ENCODE measurements at regions not wholly inside any gene's neighbourhood (a gene's known extent, or its start where the extent isn't known, plus 50 kb on each side); places are given as distances from the start of the nearest gene placed in this dataset.

DNA sequence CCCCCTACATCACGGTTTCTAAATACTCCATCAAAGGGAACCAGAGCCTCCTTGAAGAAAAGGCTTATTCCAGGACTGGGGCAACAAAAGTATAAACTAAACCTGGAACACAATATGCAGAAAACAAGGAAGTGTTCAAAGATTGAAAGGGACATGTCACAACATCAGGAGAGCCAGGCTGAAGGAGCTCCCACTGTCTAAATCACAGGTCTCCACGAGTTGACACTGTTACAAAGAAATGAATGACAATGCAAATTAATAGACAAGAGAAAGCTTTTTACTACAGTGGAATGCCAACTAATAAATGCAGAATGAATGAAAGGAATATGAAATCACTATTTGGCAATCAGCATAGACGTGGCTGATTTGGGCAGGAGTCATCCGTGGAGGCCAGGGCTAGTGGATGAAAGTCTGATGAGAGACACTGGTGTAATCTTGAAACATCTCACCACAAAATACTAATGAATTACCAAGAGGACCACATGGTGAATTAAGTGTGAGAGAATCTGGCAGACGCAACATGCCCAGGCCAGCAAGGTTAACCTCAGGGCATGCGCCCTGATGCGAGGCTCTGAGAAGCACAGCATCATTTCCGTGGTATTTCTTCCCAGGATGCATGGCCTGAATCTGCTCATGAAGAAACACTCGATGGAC, 123.8 kb upstream of the TJP1 start:
- DNase-seq, result no peak

DNA sequence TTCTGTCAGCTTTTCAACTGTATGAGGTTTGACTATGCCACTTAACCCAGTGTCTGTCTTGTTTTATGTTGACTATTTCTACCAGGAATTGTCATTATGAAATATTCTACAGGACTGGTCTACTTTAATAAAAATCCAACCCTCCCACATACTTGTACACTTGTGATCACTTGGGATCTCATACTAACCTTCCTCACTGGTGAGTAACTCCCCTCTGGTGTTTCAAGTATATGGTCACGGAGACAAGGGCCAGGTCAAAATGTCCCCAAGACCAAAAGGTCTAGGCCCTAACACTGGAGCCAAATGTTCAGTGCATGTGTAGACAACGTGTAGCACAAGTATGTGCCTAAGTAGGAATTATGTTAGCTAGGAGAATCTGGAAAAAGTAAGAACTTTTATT, 122.7 kb upstream of the TJP1 start:
- no peak for DNase-seq

DNA sequence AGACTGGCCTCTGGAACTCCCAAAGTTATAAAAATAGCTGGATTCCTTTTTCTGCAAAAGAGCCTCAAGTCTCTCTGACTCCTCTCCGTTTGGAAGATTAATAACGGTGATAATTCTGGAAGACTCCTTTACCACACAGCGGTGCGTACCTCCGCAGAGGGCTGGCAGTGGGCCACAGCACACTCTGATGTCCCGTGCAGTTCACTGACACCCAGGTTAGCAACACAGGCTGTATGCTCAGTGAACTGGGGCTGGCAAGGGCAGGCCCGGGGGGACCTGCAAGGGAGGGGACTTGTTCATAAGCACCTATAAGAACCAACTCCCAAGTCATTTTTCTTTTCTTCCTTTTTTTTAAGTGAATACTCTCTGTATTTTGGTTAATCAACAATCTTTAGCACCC, 120.3 kb upstream of the TJP1 start:
- no peak for DNase-seq

DNA sequence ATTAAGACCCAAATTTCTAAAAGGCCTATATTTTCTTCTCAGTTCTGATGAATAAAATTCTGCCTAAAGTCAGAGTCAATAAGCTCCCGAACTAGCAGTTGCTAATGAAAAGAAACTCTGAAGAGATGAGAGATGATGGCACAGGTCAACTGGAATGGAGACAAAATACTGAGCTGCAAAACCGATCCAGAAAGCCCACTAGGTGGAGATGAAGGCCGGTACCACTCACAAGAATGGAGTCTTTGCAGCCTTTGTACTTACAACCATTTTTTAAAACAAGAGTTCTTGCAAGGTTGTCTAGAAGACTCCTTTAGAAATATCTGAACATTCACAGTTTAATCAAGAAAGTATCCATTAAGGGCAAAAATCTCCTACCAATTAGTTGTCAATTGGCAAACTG, 119.9 kb upstream of the TJP1 start:
- no peak for DNase-seq

DNA sequence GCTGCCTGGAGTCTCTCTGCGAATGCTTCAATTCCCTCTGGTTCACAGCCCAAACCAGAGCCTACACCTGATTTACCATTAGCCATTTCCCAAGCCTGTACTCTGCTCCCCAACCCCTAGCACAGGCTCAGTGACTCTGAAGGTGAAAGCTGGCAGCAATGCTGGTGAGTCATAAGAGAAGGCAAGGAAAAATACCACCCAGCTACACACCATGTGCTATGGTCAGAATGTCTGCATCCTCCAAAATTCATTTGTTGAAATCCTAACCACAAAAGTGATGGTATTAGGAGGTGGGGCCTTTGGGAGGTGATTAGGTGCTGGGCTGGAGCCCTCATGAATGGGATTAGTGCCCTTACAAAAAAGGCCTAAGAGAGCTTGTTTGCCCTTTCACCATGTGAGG, 117.1 kb upstream of the TJP1 start:
- DNase-seq, result no peak

DNA sequence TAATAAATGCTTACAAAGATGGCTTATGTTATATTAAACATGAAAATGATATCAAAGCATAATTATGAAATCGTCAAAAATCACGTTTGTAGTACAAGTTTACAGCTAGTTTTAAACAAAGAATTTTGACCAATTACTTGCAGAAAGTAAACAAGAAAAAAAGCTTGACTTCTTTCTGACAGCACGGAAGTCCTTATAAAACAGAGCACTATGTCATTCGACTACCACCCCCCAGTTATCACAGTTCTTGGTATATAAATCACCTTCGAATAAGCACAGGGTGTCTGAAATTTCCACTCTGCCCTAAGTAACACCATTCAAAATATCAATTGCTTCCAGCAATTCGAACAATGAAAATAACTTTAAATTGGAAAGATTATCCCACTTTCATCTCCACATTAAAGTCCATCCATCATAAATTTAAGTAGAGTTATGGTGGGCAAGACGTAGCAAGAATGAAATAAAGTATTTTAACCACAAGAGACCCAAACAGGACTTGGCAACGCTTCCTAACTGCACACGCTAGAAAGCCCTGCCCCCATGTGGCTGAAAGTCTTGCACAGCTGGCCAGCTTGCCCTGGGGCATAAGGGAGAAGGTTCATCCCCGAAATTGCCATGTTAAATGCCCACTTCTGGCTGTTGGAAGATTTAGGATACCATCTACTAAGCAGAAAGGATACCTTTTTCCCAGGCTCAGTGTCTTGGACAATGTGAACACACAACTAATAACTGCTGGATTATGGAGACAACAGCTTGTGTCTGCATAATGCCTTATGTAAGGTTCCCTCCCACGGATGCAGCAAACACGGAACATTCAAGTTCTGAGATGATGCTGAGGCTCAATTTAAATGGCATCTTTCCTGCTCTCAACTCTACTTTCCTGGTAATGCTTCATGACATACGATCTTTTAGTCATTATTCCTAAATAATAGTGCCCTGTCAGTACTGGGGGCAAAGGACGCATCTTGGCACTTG, 116.4 kb upstream of the TJP1 start:
- no peak for DNase-seq

DNA sequence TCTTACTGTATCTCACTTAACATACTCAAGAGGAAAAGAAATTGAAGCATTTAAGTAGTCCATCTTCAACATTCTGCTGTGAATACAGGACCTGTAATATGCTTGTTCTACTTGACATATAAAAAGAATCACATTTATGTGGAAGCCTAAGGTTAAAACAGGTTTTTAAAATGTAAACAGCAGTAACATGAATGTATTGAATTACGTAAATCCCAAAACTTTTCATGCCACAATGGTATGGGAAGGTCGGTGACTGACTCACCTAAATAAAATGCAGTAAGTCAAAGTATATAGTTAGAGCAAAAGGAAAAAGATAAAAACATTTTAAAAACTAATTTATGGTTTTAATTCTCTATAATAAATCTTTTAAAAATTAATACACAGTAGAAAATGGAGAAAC, 115.7 kb upstream of the TJP1 start:
- no peak for DNase-seq

DNA sequence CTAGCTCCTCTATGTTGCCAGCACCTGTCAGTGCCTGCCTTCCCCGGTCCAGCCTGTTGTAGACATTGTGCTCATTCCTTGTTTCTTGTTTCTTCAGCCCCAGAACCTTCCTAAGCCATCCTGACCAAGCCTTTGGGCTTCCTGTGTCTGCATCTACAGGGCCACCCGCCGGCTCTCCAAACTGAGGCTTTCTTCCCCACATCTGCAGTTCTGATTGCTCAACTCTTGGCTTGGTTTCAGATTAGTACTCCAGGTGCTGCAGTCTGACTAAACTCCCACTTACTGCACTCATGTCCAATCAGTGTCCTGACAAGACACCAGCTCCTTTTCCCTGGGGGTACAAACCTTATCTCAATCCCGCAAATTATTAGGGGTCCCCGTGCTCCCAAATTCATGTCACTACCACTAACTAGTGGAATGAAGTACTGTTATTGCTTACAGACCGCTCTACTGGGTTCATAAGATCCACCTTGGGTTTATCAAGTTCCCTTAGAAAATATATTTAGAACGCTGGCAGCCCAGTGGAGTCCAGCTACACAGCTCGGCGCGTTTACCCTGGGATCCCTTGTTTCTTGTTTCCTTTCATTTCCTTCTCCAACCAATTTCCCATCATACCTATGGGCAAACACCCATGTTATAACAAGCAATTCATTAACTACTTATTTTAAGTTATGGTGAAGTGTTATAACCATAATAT, 114.2 kb upstream of the TJP1 start:
- DNase-seq, result no peak

DNA sequence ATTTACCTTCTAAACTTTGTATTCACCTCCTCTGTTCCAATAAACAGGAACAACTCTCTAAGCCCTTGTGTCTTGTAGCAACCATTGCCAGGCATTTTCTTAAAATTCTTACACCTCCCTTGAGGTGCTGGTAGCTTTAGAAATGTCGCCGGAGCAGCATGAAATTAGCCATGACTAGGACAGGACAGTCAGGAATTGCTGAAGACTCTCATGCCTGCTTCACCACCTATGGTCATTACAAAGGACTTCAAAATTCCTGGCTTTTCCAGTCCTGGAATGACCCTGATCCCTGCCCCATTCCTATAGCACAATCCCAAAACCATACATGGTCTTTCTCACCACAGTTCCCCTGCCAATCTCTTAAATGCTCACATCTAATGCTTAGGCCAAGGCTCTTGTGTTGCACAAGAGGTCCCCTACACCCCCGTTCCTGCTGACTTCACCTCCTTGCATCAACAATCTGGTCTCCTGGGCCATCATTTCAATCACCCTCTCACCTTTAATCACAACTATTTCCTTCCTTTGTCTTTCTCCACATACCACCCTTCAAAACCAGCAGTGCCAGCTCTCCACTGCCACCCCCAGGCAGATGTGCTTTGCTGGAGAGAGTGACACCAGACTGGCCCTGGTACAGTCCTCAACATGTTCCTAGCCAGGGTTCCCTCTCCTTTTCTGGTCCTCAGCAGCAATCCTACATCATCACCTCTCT, 113.2 kb upstream of the TJP1 start:
- DNase-seq, result no peak

DNA sequence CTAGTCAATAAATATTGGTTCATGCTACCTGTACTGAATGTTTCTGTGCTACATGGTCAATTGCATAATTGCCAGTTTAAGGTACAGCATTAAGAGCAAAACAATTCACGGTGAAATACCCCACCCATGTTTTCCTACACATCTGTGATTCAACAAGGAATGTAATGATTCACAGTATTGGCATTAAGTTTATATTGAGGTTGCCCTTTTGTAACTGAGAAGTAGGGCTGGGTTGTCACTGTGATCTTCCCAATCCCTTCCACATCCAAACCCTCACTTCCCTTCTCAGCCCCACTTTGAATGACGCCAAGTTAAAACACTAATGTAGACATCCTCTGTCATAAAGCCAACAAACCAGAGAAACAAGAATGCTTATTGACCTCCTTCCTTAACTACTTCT, 112.0 kb upstream of the TJP1 start:
- no peak for DNase-seq

DNA sequence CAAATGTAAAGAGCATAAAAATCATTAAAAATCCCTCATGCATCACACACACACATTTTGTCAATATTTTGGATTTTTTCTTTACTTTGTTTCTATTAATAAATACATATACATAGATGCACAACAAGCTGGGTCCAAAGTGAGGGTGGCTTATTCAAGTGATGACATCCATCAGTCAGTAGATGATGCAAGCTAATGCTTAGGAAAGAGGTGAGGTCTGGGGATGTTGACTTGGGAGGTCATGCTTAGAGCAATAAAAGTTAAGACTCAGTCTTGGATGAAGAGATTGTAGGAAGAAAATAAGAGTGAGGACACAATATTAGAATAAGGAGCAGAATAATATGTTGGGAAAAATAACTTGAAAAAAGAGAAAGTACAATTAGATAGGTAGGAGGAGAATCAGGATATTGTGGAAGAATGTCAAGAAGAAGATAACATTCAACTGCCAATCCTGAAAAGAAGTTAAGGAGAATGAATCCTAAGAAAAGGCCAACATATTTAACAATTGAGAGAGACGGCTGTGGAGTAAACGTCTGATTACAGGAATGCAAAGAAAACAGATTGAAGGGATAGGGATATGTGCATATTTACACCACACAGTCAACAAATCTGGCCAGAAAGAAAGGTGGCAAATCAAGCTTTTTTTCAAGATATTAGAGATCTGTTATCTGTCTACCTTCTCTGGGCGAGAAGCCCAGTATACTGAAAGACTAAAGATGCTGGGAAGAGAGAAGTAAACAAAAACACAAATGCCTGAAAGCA, 111.0 kb upstream of the TJP1 start:
- DNase-seq, result no peak

DNA sequence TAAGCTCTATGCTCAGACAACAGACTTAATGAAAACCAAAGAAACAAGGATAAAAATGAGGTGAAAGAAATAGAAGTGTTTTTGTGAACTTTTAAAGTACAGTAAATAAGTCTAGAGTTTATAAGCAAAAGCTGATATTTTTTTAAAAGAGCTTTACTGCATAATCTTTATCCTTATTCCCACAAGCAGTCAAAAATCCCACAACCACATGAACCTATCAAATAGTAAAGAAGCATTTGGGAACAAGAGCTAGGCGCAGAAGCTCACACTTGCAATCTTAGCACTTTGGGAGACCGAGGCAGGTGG, 103.8 kb upstream of the TJP1 start:
- no peak for DNase-seq

DNA sequence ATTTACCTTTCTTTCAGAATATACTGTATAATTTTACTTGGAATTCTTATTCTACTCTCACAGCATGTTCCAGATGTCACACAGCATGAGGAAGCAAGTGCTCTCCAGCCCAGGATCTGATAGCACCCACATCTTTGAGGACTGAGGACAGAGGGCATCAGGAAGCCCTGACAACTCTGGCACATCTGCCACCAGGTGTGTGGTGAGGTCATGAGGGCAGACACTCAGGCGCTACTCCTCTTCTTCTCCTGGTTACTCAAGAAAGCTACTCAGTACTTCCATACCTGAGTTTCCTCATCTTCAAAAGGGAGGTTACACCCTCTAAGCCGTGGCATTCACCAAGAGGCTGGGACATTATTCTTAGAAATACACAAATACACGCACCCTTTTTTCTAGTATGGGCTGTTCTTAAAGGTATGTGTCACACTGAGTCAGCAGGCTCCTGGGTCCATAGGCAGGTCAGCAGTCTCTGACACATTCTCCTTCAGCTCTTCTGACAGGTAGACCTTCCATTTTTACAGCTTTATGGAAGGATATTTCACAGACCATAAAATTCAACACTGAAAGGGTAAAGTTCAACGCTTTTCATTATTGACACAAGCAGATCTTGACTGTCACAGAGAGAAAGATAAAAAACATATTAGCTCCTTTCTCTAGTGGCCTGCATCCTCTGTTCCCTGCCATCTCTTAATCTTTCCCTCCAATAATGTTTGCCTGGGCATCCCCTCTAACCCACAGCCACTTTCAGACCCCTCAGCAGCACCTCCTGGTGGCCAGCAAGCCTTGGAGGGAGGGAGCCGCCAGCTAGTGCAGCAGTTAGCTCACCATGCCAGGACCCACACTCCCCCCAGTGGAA, 103.2 kb upstream of the TJP1 start:
- DNase-seq, result no peak

DNA sequence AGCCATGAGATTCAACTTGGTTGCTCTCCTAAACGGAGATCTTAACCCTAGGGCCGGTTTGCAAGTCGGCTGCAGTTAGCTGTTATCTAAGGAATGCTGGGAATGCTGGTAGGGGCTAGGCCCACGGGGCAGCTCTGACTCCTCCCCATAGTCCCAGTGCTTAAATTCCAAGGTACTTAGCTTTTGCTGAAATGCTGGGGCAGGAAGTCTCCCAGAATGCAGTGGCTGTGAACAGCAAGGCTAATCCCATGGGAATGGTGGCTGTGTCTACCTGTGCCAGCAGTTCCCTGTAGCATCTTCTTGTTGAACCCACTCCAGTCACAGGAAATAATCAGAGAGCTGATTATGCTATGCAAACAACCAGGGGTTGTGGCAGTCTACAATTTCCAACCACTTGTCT, 102.5 kb upstream of the TJP1 start:
- peak; percentile 1 for DNase-seq

DNA sequence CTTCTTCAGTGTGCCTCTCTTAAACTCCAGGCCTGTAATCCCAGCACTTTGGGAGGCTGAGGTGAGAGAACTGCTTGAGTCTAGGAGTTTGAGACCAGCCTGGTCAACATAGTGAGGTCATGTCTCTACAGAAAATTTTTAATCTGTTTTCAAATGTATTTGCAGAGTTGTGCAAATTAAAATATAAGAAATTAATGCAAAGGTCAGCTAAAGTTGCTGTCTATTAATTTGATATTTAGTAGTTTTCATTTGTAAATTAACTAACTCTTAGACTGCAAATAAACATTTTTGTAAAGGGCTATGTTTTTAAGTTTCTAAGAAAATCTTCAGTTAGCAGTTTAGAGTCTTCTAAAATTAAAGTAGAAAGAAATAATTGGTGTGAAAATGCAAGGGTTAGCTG, 99.9 kb upstream of the TJP1 start:
- DNase-seq, result no peak

DNA sequence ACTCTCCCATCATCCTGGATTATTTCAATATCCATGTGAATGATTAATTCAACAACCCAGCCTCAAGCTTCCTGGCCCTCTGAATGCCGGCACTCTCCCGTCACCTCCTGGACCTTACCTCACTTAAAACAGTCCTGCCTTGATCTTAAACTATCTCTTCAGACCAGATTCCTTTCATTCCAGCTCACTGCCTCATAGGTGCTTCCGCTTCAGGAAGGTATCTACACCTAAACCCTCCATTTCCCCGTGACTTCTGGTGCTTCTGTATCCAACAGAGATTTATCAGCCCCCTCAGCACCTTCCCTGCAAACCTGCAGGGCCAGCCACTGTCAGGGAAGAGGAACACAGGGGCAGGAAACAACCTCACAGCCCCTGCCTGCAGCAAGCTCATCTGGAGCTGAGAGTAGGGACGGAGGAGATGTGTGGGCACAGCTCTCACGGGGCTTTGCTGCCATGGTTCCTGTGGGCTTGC, 98.9 kb upstream of the TJP1 start:
- DNase-seq, result no peak

DNA sequence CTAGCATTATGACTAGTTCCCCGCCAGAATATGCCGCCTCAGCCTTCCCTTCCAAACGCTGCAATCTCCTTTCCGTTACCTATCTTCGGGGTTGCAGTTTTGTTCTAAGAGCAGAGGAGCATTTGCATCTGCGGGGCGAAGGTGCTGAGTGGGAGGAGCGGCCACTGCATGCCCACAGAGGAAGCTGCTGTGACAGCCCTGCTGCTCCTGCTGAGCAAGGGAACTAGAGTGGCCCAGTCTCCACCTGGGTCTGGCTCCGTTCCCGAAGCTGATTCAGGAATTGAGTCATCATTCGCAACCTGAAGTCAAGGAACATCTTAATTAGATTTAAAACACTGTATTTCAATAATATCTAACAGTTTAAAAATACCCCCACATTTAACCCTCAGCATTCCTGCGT, 98.2 kb upstream of the TJP1 start:
- no peak for DNase-seq

DNA sequence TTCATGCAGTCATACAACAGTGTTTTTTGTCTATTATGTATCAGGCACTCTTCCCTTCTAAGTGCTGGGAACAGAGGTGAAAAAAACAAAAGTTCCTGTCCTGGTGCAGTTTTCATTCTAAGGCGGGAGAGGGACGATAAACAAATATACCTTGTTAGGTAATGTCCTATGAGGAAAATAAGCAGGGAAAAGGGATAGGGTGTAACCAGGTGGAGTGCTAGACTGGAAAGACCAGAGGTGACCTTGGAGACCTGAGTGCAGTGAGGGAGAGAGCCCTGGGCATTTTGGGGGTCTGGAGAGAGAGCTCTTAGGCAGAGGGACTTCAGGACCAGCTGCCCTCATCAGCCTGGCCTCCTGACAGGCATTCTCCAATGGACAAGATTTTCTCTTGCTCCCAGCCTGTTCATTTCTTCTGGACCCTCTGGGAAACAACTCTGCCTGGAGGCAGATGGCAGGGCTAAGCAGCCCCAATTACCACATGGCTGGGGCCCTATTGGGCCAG, 97.2 kb upstream of the TJP1 start:
- DNase-seq, result no peak

DNA sequence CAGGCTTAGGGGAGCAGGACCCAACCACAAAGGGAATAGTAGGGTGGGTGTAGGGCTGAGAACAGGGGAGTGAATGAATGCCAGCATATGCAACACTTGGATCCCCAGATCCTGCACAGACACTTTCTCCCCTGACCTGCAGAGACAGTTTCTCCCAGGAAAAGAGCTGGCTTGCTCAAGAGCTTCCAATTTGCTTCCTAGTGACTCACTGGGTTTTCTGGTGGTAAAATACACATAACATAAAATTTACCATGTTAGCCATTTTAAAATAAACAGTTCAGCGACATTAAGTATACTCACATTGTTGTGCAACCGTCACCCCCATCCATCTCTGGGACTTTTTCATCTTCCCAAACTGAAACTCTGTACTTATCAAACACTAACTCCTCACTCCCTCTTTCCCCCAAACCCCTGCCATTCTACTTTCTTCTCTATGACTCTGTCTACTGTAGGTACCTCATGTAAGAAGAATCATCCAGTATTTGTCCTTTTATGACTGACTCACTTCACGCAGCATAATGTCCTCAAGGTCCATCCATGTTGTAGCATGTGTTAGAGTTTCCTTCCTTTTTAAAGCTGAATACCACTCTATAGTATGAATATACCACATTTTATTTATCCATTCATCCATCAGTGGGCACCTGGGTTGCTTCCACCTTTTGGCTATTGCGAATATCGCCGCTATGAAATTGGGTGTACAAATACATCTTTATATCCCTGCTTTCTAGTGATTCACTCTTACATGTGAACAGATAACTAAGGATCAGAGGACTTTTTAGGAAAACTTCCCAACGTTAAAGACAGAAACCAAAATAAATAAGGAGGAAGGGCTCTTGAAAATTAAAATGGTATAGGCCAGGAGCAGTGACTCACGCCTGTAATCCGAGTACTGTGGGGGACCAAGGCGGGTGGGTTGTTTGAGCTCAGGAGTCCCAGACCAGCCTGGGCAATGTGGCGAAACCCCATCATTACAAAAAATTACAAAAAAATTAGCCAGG, 95.6 kb upstream of the TJP1 start:
- DNase-seq, result no peak

DNA sequence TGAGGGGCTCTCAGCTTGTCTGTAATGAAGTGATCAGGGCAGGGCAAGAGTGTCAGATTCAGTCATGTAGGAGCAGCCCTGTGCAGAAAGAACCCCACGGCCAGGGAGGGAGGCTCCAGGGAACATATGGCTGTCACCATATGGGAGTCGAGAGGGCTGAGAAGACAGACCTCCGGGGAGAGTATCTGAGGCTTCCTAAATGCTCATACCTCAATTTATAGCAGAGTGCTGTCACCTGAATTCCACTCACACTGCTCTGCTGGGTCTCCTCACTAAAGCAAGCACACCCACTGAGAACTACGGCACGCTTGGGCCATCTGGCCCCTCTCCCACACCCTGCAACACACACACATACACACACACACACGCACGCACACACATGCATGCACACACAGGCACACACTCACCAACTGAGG, 92.3 kb upstream of the TJP1 start:
- DNase-seq, result no peak
